ENCODE measurements at regions not wholly inside any gene's neighbourhood (a gene's known extent, or its start where the extent isn't known, plus 50 kb on each side); places are given as distances from the start of the nearest gene placed in this dataset.

DNA sequence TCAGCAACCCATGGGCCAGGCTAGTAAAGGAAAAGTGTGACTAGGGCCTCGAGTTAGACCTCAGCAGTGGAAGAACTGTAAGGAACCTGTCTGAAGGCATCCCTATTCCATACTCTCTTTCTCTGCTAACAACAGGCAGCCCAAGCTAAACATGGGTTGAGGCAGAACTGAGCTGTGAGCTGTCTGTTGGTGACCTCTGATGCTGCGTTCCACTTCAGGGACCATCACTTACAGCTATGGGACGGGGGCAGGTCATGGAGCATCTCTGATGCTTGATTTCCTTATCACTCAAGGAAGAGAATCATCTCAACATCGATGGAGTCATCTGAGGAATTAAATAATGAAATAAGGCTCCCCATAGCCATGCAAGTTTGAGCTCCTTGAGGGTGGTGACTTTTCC, 174.8 kb downstream of the ACTL7B start:
- Histone ChIP-seq H3K79me2 (ENCODE audit: insufficient read depth, low read length) (no peaks in the 10 kb centered on the region), H2AK5ac (ENCODE audit: insufficient read length, low read length) (no peak overlapping the region), H2AFZ (ENCODE audit: low read length) (no peak overlapping the region), H4K5ac (ENCODE audit: insufficient read length, low read depth, low read length) (no peak overlapping the region), H2BK15ac (ENCODE audit: low read depth, low read length) (no peak overlapping the region), H4K91ac (ENCODE audit: insufficient read length, low read depth, low read length) (no peak overlapping the region), H4K8ac (replicated peaks; ENCODE audit: insufficient read length, low read depth, low read length) (no peak overlapping the region), H3T11ph (ENCODE audit: low read length) (no peak overlapping the region), H2BK5ac (ENCODE audit: insufficient read length, low read length) (no peak overlapping the region), H3K14ac (ENCODE audit: insufficient read depth, low read length) (no peak overlapping the region; the same call in 1 of the 2 replicates), H2BK12ac (ENCODE audit: insufficient read length, low read depth, low read length) (no peak overlapping the region), H3K4ac (ENCODE audit: low read depth, low read length) (no peak overlapping the region), H3K18ac (ENCODE audit: insufficient read length, low read depth, low read length) (no peak overlapping the region), H3K23me2 (ENCODE audit: insufficient read length, low read depth, low read length, poor library complexity, severe bottlenecking) (no peaks in the 10 kb centered on the region), H3K4me2 (ENCODE audit: insufficient read depth, insufficient read length, low read length) (no peak overlapping the region), H3K23ac (ENCODE audit: insufficient read length, low read depth, low read length) (no peak overlapping the region), H2BK120ac (ENCODE audit: low read depth, low read length, poor library complexity, severe bottlenecking) (no peak overlapping the region), H3K27ac (ENCODE audit: insufficient read length, low read depth, low read length) (no peak overlapping the region), H3K9me3 (ENCODE audit: control insufficient read depth, low read depth, low read length) (no peaks in the 10 kb centered on the region), H4K20me1 (ENCODE audit: control insufficient read depth, insufficient read depth, insufficient read length) (no peaks in the 10 kb centered on the region), H3K56ac (ENCODE audit: insufficient read length, low read depth, low read length) (no peak overlapping the region), H3K79me1 (ENCODE audit: insufficient read depth, low read depth, low read length, poor library complexity, severe bottlenecking) (no peaks in the 10 kb centered on the region), H3K27me3 (ENCODE audit: insufficient read depth, low read length) (no peaks in the 10 kb centered on the region; the same call in 1 of the 2 replicates), H3K4me1 (ENCODE audit: insufficient read depth, low read length) (peaks cover 5% of the 10 kb centered on the region), H2BK20ac (ENCODE audit: low read depth, low read length, poor library complexity, severe bottlenecking) (no peak overlapping the region), H3K9ac (ENCODE audit: extremely low read depth, insufficient read length, low read length) (no peak overlapping the region)
- TF ChIP-seq, protein P1, sequence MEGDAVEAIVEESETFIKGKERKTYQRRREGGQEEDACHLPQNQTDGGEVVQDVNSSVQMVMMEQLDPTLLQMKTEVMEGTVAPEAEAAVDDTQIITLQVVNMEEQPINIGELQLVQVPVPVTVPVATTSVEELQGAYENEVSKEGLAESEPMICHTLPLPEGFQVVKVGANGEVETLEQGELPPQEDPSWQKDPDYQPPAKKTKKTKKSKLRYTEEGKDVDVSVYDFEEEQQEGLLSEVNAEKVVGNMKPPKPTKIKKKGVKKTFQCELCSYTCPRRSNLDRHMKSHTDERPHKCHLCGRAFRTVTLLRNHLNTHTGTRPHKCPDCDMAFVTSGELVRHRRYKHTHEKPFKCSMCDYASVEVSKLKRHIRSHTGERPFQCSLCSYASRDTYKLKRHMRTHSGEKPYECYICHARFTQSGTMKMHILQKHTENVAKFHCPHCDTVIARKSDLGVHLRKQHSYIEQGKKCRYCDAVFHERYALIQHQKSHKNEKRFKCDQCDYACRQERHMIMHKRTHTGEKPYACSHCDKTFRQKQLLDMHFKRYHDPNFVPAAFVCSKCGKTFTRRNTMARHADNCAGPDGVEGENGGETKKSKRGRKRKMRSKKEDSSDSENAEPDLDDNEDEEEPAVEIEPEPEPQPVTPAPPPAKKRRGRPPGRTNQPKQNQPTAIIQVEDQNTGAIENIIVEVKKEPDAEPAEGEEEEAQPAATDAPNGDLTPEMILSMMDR (conservative IDR thresholded peaks at IDR 0.05), result no peak
- peaks cover 24 to 26% of the 10 kb centered on the region in 2 experiments for H3K4me1 Mint-ChIP-seq
- WGBS (ENCODE audit: extremely low coverage, insufficient read length, low lambda C conversion rate), result no CpG with 5 or more reads among the region's 4 CpGs
- no peak overlapping the region for H3K4me3 Mint-ChIP-seq
- no peaks in the 10 kb centered on the region for H3K36me3 Mint-ChIP-seq (ENCODE audit: insufficient read depth in 1 of 3, low read depth in 3 of 3)
- DNase-seq, result no peak
- H3K27me3 Mint-ChIP-seq (ENCODE audit: low read depth), result no peaks in the 10 kb centered on the region; the same call in 1 of the 2 replicates
- no peaks in the 10 kb centered on the region for H3K9me3 Mint-ChIP-seq
- no peak overlapping the region for H3K27ac Mint-ChIP-seq
